ENCODE measurements at regions not wholly inside any gene's neighbourhood (a gene's known extent, or its start where the extent isn't known, plus 50 kb on each side); places are given as distances from the start of the nearest gene placed in this dataset.

DNA sequence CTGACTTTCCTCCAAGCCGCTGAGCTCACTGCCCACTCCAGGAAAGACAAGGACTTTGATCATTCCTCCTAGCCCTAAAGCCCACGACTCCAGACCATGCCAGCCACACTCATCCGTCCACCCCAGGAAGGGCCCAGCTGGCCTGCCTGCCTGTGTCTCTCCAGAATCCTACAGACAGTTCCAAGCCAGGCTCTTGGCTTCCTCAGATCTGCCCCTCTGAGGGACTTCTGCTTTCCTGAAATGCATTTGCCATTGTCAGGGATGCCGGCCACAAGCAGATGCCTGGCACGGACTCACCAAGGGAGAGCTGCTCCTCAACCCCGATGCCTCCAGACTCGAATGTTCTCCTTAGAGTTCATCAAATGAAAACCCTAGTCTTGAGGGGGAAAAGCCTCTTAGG is 155.8 kb downstream of the OAT start:
- H3K9me3 ChIP-seq (ENCODE audit: control insufficient read depth, low read depth, low read length), result no peaks in the 10 kb centered on the region
- no peaks in the 10 kb centered on the region for H3K9me1 ChIP-seq (ENCODE audit: control insufficient read depth, extremely low read depth, insufficient read depth, low read length)
- no peaks in the 10 kb centered on the region for H3K4me1 ChIP-seq (ENCODE audit: control insufficient read depth, extremely low read depth, insufficient read depth, low read length)
- no peaks in the 10 kb centered on the region for H4K20me1 ChIP-seq (ENCODE audit: control insufficient read depth, extremely low read depth, insufficient read depth, low read length)
- no peak for TF ChIP-seq EZH2 (IDR thresholded peaks at IDR 0.05; ENCODE audit: low read length)
- TF ChIP-seq, protein P1, sequence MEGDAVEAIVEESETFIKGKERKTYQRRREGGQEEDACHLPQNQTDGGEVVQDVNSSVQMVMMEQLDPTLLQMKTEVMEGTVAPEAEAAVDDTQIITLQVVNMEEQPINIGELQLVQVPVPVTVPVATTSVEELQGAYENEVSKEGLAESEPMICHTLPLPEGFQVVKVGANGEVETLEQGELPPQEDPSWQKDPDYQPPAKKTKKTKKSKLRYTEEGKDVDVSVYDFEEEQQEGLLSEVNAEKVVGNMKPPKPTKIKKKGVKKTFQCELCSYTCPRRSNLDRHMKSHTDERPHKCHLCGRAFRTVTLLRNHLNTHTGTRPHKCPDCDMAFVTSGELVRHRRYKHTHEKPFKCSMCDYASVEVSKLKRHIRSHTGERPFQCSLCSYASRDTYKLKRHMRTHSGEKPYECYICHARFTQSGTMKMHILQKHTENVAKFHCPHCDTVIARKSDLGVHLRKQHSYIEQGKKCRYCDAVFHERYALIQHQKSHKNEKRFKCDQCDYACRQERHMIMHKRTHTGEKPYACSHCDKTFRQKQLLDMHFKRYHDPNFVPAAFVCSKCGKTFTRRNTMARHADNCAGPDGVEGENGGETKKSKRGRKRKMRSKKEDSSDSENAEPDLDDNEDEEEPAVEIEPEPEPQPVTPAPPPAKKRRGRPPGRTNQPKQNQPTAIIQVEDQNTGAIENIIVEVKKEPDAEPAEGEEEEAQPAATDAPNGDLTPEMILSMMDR (optimal IDR thresholded peaks at IDR 0.05 in 1 of 3, IDR thresholded peaks at IDR 0.05 in 1 of 3, conservative IDR thresholded peaks at IDR 0.05 in 1 of 3; ENCODE audit: extremely low read depth in 1 of 3, insufficient read depth in 2 of 3, low read length in 3 of 3), result no peak
- H3K36me3 ChIP-seq (ENCODE audit: control insufficient read depth in 2 of 2, extremely low read depth in 1 of 2, insufficient read depth in 2 of 2, low read length in 2 of 2), result no peaks in the 10 kb centered on the region
- H3K27me3 ChIP-seq (ENCODE audit: control insufficient read depth, extremely low read depth, insufficient read depth, low read length), result peaks cover 13% of the 10 kb centered on the region
- FAIRE-seq (no peak), DNase-seq (ENCODE audit: low read depth, low spot score) (no peak)
- H2AFZ ChIP-seq (ENCODE audit: control insufficient read depth, low read length), result no peak overlapping the region
- dilution Hi-C loops (cut with MboI; ENCODE audit: extremely low pct_ligation_motif_present, low sequenced_read_pairs), result no loop called here
- H3K9ac ChIP-seq (ENCODE audit: control insufficient read depth, extremely low read depth, insufficient read depth, low read length), result no peak overlapping the region
- no peak overlapping the region for H3K4me3 ChIP-seq (ENCODE audit: control insufficient read depth in 2 of 3, extremely low read depth in 1 of 3, insufficient read depth in 2 of 3, low read depth in 1 of 3, low read length in 3 of 3)
- H3K4me2 ChIP-seq (ENCODE audit: control insufficient read depth, extremely low read depth, insufficient read depth, low read depth, low read length), result no peak overlapping the region
- H3K27ac ChIP-seq (ENCODE audit: control insufficient read depth, insufficient read depth, low read length), result no peak overlapping the region
- no peaks in the 10 kb centered on the region for H3K79me2 ChIP-seq (ENCODE audit: control insufficient read depth, insufficient read depth, low read length)

DNA sequence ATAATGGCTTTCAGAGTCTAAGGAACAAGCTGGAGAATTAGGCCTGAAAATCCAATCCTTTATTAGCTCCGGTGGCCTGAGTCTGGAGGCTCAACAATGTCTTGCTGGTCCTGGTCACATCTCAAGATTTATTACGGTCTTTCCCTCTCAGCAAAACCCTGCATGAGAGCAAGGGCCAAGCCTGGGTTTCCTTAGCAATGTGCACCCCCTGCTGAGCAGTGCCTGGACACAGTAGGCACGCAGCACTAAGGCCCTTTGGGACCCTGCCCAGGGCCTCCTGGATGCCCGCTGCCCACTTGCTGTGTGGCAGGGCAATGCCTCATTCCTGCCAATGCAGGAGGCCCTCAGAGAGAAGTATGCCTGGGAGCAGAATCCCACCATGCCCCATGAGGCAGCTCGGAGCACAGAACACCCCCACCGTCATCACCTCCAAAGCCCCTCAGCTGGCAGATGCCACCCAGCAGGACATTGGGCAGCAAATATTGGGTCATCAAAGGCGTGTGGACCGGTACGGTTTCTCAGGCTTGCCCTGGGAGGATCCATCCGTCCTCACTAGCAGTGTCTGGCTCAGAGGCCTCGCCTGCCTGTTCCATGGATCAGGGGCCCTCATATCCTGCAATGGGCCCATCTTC is 156.4 kb downstream of the OAT start:
- H4K20me1 ChIP-seq (ENCODE audit: control insufficient read depth, extremely low read depth, insufficient read depth, low read length), result no peaks in the 10 kb centered on the region
- DNase-seq (ENCODE audit: low read depth, low spot score) (no peak), FAIRE-seq (no peak)
- dilution Hi-C loops (cut with MboI; ENCODE audit: extremely low pct_ligation_motif_present, low sequenced_read_pairs), result no loop called here
- H3K27ac ChIP-seq (ENCODE audit: control insufficient read depth, insufficient read depth, low read length), result no peak overlapping the region
- no peaks in the 10 kb centered on the region for H3K36me3 ChIP-seq (ENCODE audit: control insufficient read depth in 2 of 2, extremely low read depth in 1 of 2, insufficient read depth in 2 of 2, low read length in 2 of 2)
- peaks cover 13% of the 10 kb centered on the region for H3K27me3 ChIP-seq (ENCODE audit: control insufficient read depth, extremely low read depth, insufficient read depth, low read length)
- no peaks in the 10 kb centered on the region for H3K9me1 ChIP-seq (ENCODE audit: control insufficient read depth, extremely low read depth, insufficient read depth, low read length)
- H3K4me2 ChIP-seq (ENCODE audit: control insufficient read depth, extremely low read depth, insufficient read depth, low read depth, low read length), result no peak overlapping the region
- H3K79me2 ChIP-seq (ENCODE audit: control insufficient read depth, insufficient read depth, low read length), result no peaks in the 10 kb centered on the region
- no peak overlapping the region for H2AFZ ChIP-seq (ENCODE audit: control insufficient read depth, low read length)
- no peaks in the 10 kb centered on the region for H3K9me3 ChIP-seq (ENCODE audit: control insufficient read depth, low read depth, low read length)
- TF ChIP-seq EZH2 (IDR thresholded peaks at IDR 0.05; ENCODE audit: low read length), result no peak
- TF ChIP-seq, protein P1 (optimal IDR thresholded peaks at IDR 0.05 in 1 of 3, IDR thresholded peaks at IDR 0.05 in 1 of 3, conservative IDR thresholded peaks at IDR 0.05 in 1 of 3; ENCODE audit: extremely low read depth in 1 of 3, insufficient read depth in 2 of 3, low read length in 3 of 3), result peak in 1 of 3 experiments; percentile 33
- H3K4me3 ChIP-seq (ENCODE audit: control insufficient read depth in 2 of 3, extremely low read depth in 1 of 3, insufficient read depth in 2 of 3, low read depth in 1 of 3, low read length in 3 of 3), result no peak overlapping the region
- H3K9ac ChIP-seq (ENCODE audit: control insufficient read depth, extremely low read depth, insufficient read depth, low read length), result no peak overlapping the region
- no peaks in the 10 kb centered on the region for H3K4me1 ChIP-seq (ENCODE audit: control insufficient read depth, extremely low read depth, insufficient read depth, low read length)
